ENCODE measurements at regions not wholly inside any gene's neighbourhood (a gene's known extent, or its start where the extent isn't known, plus 50 kb on each side); places are given as distances from the start of the nearest gene placed in this dataset.

DNA sequence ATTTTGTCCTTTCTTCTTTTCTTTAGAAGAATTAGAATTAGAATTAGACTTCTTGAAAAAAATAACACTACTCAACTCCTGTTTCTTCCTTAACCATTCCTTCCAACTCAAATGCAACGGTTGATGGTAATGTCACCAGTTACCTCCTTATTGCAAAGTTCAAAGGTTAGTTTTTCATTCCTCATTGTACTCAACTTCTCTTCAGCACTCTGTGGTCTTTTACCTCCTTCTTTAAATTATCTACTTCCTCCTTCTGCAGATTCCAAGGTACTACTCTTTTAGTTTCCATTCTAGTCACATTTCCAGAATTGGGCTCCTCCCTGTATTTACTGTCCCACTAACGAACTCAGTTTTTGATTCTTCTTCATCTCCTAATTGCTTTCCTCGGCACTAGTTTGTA, 700.7 kb downstream of the SATB2 start:
- DNase-seq (no peak), ATAC-seq (ENCODE audit: insufficient read depth, low FRiP score) (no peak)

DNA sequence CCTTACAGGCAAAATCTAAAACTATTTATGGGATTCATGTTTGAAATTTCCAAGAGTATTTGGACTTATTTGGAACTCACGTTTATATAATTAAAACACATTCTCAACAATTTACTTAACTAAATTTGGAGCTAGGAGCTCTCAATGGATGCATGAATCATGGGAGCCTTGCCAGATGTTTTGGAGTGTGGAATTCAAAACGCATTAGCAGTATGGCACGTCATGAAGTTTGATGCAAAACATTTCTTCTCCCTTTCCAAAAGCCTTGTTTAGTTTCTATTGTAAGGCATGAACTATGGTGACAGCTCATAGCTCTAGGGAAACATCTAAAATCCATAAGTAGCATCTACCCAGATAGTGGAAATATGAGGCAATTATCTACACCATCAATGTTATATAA, 701.6 kb downstream of the SATB2 start:
- DNase-seq: peak; percentile 30 to 84 (median 76)

More for the DNA sequence above, 700.7 kb downstream of the SATB2 start:
- TF ChIP-seq, protein P1, sequence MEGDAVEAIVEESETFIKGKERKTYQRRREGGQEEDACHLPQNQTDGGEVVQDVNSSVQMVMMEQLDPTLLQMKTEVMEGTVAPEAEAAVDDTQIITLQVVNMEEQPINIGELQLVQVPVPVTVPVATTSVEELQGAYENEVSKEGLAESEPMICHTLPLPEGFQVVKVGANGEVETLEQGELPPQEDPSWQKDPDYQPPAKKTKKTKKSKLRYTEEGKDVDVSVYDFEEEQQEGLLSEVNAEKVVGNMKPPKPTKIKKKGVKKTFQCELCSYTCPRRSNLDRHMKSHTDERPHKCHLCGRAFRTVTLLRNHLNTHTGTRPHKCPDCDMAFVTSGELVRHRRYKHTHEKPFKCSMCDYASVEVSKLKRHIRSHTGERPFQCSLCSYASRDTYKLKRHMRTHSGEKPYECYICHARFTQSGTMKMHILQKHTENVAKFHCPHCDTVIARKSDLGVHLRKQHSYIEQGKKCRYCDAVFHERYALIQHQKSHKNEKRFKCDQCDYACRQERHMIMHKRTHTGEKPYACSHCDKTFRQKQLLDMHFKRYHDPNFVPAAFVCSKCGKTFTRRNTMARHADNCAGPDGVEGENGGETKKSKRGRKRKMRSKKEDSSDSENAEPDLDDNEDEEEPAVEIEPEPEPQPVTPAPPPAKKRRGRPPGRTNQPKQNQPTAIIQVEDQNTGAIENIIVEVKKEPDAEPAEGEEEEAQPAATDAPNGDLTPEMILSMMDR (IDR thresholded peaks at IDR 0.05; ENCODE audit: control extremely low read depth, extremely low read depth): no peak
- H3K27me3 ChIP-seq (ENCODE audit: control insufficient read depth in 3 of 3, insufficient read depth in 3 of 3, low read length in 2 of 3): no peaks in the 10 kb centered on the region
- WGBS, 2 donors: 70 to 76% methylated on average over 3 of the region's 3 CpGs
- no peak overlapping the region for H3K9ac ChIP-seq (ENCODE audit: insufficient read depth in 1 of 2, low read length in 2 of 2)
- H3K27ac ChIP-seq (ENCODE audit: low read depth in 1 of 2, low read length in 1 of 2): no peak overlapping the region
- no peaks in the 10 kb centered on the region for H3K4me1 ChIP-seq (ENCODE audit: control insufficient read depth in 5 of 5, insufficient read depth in 5 of 5, low read length in 5 of 5)
- H3K9me3 ChIP-seq (ENCODE audit: control insufficient read depth in 4 of 4, insufficient read depth in 3 of 4, low read length in 3 of 4): no peaks in the 10 kb centered on the region
- no peaks in the 10 kb centered on the region for H3K36me3 ChIP-seq (ENCODE audit: control insufficient read depth in 4 of 4, insufficient read depth in 4 of 4, low read length in 4 of 4)
- no peak overlapping the region for H3K4me3 ChIP-seq

DNA sequence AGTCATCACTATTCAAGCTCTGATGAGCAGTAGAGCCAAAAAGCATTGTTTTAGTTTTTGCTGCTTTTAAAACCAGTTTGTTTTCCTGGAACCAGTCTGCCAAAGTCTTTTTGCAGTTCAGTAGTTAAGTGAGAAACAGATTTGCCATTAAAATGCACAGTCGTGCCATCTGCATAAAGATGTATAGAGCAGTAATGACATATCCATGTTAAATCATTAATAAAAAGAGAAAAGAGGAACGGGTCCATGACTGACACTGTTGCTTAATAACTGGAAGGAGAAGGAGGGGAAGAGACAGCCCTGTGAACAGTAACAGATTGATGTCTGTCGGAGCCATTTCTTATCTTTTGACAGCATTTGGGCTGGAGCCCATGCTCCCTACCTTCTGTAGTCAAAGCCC, 704.6 kb downstream of the SATB2 start:
- DNase-seq: no peak

More for the DNA sequence above, 701.6 kb downstream of the SATB2 start:
- no peaks in the 10 kb centered on the region for H3K36me3 ChIP-seq (ENCODE audit: control insufficient read depth in 4 of 4, insufficient read depth in 4 of 4, low read length in 4 of 4)
- no peak overlapping the region for H3K9ac ChIP-seq (ENCODE audit: insufficient read depth in 1 of 2, low read length in 2 of 2)
- WGBS, 2 donors: 54 to 80% methylated on average over 3 of the region's 3 CpGs
- H3K4me1 ChIP-seq (ENCODE audit: control insufficient read depth in 5 of 5, insufficient read depth in 5 of 5, low read length in 5 of 5): no peaks in the 10 kb centered on the region
- ATAC-seq (ENCODE audit: insufficient read depth, low FRiP score): no peak
- TF ChIP-seq, protein P1 (IDR thresholded peaks at IDR 0.05; ENCODE audit: control extremely low read depth, extremely low read depth): no peak
- H3K27ac ChIP-seq (ENCODE audit: low read depth in 1 of 2, low read length in 1 of 2): no peak overlapping the region
- no peaks in the 10 kb centered on the region for H3K9me3 ChIP-seq (ENCODE audit: control insufficient read depth in 4 of 4, insufficient read depth in 3 of 4, low read length in 3 of 4)
- H3K27me3 ChIP-seq (ENCODE audit: control insufficient read depth in 3 of 3, insufficient read depth in 3 of 3, low read length in 2 of 3): no peaks in the 10 kb centered on the region
- no peak overlapping the region for H3K4me3 ChIP-seq

More for the DNA sequence above, 704.6 kb downstream of the SATB2 start:
- Histone ChIP-seq H3K4me3 (no peak overlapping the region), H3K9me3 (ENCODE audit: control insufficient read depth in 4 of 4, insufficient read depth in 3 of 4, low read length in 3 of 4) (no peaks in the 10 kb centered on the region), H3K27ac (ENCODE audit: low read depth in 1 of 2, low read length in 1 of 2) (no peak overlapping the region), H3K36me3 (ENCODE audit: control insufficient read depth in 4 of 4, insufficient read depth in 4 of 4, low read length in 4 of 4) (no peaks in the 10 kb centered on the region), H3K27me3 (ENCODE audit: control insufficient read depth in 3 of 3, insufficient read depth in 3 of 3, low read length in 2 of 3) (no peaks in the 10 kb centered on the region), H3K9ac (ENCODE audit: insufficient read depth in 1 of 2, low read length in 2 of 2) (no peak overlapping the region), H3K4me1 (ENCODE audit: control insufficient read depth in 5 of 5, insufficient read depth in 5 of 5, low read length in 5 of 5) (no peaks in the 10 kb centered on the region)
- TF ChIP-seq, protein P1 (IDR thresholded peaks at IDR 0.05; ENCODE audit: control extremely low read depth, extremely low read depth): no peak
- WGBS, 2 donors: 55 to 58% methylated on average over 3 of the region's 3 CpGs
- ATAC-seq (ENCODE audit: insufficient read depth, low FRiP score): no peak
